ENCODE measurements at regions not wholly inside any gene's neighbourhood (a gene's known extent, or its start where the extent isn't known, plus 50 kb on each side); places are given as distances from the start of the nearest gene placed in this dataset.

DNA sequence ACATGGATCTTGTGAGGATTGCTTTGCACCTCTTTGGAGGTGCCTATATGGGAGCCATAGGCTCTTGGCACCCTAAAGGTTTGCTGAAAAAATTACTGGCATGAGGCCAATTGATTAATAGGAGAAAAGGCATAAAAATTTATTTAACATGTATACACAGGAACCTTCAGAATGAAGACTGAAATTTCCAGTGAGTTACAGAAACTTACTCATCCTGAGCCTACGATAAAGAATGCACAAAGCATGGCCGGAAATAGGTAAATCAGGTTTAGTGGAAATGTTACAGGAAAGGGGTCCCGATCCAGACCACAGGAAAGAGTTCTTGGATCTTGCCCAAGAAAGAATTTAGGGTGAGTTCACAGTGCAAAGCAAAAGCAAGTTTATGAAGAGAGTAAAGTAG lies 625.3 kb downstream of the MMUT start:
- no peaks in the 10 kb centered on the region for H3K27me3 ChIP-seq (ENCODE audit: control insufficient read depth in 1 of 2, insufficient read depth in 2 of 2, low read length in 1 of 2)
- H3K4me3 ChIP-seq (ENCODE audit: low read length in 2 of 2) = no peak overlapping the region
- H3K4me1 ChIP-seq (ENCODE audit: control insufficient read depth in 1 of 2, insufficient read depth in 2 of 2, low read length in 2 of 2) = no peaks in the 10 kb centered on the region
- no peaks in the 10 kb centered on the region for H3K36me3 ChIP-seq (ENCODE audit: control insufficient read depth in 1 of 2, insufficient read depth in 2 of 2, low read length in 1 of 2)
- 86% methylated on average over 3 of the region's 3 CpGs for WGBS, 2 donors
- H3K27ac ChIP-seq (ENCODE audit: low read depth in 1 of 2, low read length in 2 of 2) = no peak overlapping the region
- no peak for ATAC-seq (ENCODE audit: low FRiP score)
- intact Hi-C loops (cut with DNase I) = no loop called here
- DNase-seq = no peak
- peaks cover 3% of the 10 kb centered on the region for H3K9me3 ChIP-seq (ENCODE audit: control insufficient read depth, low read length)

DNA sequence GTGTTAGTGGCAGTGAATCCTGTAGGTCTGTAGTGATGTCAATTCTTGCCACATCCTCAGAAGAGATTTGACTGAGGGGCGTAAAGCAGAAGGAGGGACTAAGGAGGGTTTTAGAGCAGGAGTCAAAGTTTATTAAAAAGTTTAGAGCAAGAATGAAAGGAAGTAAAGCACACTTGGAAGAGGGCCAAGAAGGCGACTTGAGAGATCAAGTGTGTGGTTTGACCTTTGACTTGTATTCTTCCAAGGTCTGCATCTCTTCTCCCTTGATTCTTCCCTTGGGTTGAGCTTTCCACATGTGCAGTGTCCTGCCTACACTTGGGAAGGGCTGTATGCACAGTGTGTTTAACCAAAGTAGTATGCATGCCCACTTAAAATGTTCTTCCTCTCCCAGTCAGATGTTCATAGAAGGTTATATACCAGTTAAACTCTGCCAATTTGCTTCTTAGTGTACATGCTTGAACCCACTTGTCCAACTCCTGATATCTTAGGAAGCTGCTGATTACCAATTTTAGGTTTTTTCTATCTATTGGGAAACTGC lies 627.6 kb downstream of the MMUT start:
- WGBS, 2 donors = 50 to 55% methylated on average over 2 of the region's 2 CpGs
- no peak overlapping the region for H3K27ac ChIP-seq (ENCODE audit: low read depth in 1 of 2, low read length in 2 of 2)
- no peaks in the 10 kb centered on the region for H3K27me3 ChIP-seq (ENCODE audit: control insufficient read depth in 1 of 2, insufficient read depth in 2 of 2, low read length in 1 of 2)
- no peak for ATAC-seq (ENCODE audit: low FRiP score)
- intact Hi-C loops (cut with DNase I) = no loop called here
- no peaks in the 10 kb centered on the region for H3K9me3 ChIP-seq (ENCODE audit: control insufficient read depth, low read length)
- H3K36me3 ChIP-seq (ENCODE audit: control insufficient read depth in 1 of 2, insufficient read depth in 2 of 2, low read length in 1 of 2) = no peaks in the 10 kb centered on the region
- H3K4me1 ChIP-seq (ENCODE audit: control insufficient read depth in 1 of 2, insufficient read depth in 2 of 2, low read length in 2 of 2) = no peaks in the 10 kb centered on the region
- H3K4me3 ChIP-seq (ENCODE audit: low read length in 2 of 2) = no peak overlapping the region
- DNase-seq = no peak

DNA sequence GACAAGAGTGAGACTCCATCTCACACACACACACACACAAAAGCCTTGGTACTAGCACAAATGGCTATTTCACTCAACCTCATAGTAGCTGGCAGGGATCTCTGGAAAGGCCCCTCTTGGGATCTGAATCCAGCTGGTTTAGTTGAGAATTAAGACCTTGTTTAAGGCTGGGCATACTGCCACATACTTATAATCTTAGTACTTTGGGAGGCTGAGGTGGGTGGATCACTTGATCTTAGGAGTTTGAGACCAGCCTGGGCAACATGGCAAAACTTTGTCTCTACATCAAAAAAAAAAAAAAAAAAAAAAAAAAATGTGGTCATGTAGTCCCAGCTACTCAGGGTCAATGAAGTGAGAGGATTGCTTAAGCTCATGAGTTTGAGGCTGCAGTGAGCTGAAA lies 628.3 kb downstream of the MMUT start:
- H3K27ac ChIP-seq (ENCODE audit: low read depth in 1 of 2, low read length in 2 of 2) = no peak overlapping the region
- no peaks in the 10 kb centered on the region for H3K27me3 ChIP-seq (ENCODE audit: control insufficient read depth in 1 of 2, insufficient read depth in 2 of 2, low read length in 1 of 2)
- no peaks in the 10 kb centered on the region for H3K9me3 ChIP-seq (ENCODE audit: control insufficient read depth, low read length)
- DNase-seq (no peak), ATAC-seq (ENCODE audit: low FRiP score) (no peak)
- no peaks in the 10 kb centered on the region for H3K36me3 ChIP-seq (ENCODE audit: control insufficient read depth in 1 of 2, insufficient read depth in 2 of 2, low read length in 1 of 2)
- intact Hi-C loops (cut with DNase I) = no loop called here
- no peak overlapping the region for H3K4me3 ChIP-seq (ENCODE audit: low read length in 2 of 2)
- no peaks in the 10 kb centered on the region for H3K4me1 ChIP-seq (ENCODE audit: control insufficient read depth in 1 of 2, insufficient read depth in 2 of 2, low read length in 2 of 2)

DNA sequence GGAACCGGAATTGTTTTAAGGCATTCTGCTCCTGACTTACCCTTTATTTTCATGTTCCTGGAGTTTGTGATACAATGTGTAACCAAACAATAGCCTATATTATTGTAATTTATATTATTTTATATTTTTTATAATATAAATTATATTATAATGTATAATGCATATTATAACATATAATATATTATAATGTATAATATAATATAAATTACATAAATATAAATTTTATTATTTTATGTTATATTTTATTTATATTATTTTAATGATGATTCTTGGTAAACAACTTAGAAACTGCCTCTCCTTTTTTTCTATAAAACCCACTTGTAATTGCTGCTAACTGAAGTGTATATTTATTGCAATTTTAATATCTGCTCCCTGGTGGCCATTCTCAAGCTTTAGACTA lies 629.1 kb downstream of the MMUT start:
- Histone ChIP-seq H3K36me3 (ENCODE audit: control insufficient read depth in 1 of 2, insufficient read depth in 2 of 2, low read length in 1 of 2) (no peaks in the 10 kb centered on the region), H3K4me1 (ENCODE audit: control insufficient read depth in 1 of 2, insufficient read depth in 2 of 2, low read length in 2 of 2) (no peaks in the 10 kb centered on the region), H3K9me3 (ENCODE audit: control insufficient read depth, low read length) (no peaks in the 10 kb centered on the region), H3K4me3 (ENCODE audit: low read length in 2 of 2) (no peak overlapping the region), H3K27me3 (ENCODE audit: control insufficient read depth in 1 of 2, insufficient read depth in 2 of 2, low read length in 1 of 2) (no peaks in the 10 kb centered on the region), H3K27ac (ENCODE audit: low read depth in 1 of 2, low read length in 2 of 2) (no peak overlapping the region)
- DNase-seq = no peak
- ATAC-seq (ENCODE audit: low FRiP score) = no peak
- whole genome bisulfite sequencing, 2 donors = 91 to 95% methylated on average over 1 of the region's 1 CpG
- intact Hi-C loops (cut with DNase I) = no loop called here

DNA sequence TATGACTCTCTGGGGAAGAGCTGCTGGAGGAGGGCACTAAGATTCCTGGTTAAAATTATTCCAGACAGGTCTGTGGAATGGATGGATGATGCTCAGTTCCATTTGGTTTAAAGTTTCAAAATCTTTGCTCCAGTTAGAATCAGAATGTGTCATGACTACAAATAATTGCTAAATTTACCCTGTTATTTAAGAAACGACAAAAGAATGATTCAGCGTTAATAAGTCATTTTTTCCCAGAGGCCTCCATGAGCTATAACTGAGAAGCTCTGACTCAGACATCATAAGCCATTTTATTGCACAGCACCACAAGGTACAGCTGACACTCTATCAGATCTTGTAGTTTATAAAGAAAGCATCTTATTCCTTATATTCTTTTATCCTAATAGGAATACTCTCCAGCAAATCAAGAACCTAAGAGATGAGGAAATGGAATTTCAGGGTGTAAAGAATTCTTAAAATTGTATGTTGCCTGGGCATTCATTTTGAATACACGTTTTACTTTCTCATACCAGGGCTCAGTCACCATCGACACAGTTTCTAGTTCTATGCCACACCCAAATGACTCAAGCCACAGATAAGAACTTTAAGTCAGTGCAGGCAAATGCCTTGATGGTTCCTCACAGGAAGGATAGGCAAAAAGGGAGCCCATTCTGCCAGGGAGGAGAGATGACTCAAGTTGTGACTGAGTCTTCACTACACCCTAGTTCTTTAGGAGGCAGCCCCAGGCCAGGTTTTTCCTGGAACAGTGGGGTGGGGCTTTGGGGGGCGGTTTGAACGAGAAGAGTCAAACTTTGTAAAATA lies 636.0 kb downstream of the MMUT start:
- DNase-seq (peak; percentile 47 to 79), ATAC-seq (ENCODE audit: low FRiP score) (peak; percentile 88)
- Histone ChIP-seq H3K9me3 (ENCODE audit: control insufficient read depth, low read length) (no peaks in the 10 kb centered on the region), H3K27ac (ENCODE audit: low read depth in 1 of 2, low read length in 2 of 2) (peak overlapping the region; percentile 39 to 47), H3K4me1 (ENCODE audit: control insufficient read depth in 1 of 2, insufficient read depth in 2 of 2, low read length in 2 of 2) (peaks cover 0 to 4% of the 10 kb centered on the region in 2 donors), H3K36me3 (ENCODE audit: control insufficient read depth in 1 of 2, insufficient read depth in 2 of 2, low read length in 1 of 2) (no peaks in the 10 kb centered on the region), H3K4me3 (ENCODE audit: low read length in 2 of 2) (no peak overlapping the region), H3K27me3 (ENCODE audit: control insufficient read depth in 1 of 2, insufficient read depth in 2 of 2, low read length in 1 of 2) (no peaks in the 10 kb centered on the region)
- 15 to 18% methylated on average over 6 of the region's 6 CpGs for WGBS, 2 donors
- intact Hi-C loops (cut with DNase I) = loop anchor here in 1 of 2 donors (10.0 kb wide), 1 partner anchor 498 kb away; no protein-coding TSS in a partner anchor

DNA sequence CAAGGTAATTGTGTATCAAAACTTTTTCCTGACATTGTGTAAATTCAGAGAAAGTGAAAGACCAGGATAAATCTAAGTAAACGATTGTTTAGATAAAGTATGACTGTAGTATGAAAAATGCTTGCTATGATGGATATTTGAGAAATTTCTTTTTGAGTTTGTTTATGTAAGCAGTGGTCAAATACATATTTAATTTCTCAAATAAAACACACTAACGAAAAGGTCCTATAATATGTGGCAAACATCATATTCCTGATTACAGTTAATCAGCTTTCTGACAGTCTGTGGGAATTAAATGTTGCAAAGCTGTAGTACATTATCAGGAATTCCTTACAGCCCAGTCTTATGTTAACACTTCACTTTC lies 636.9 kb downstream of the MMUT start:
- Histone ChIP-seq H3K4me3 (ENCODE audit: low read length in 2 of 2) (no peak overlapping the region), H3K9me3 (ENCODE audit: control insufficient read depth, low read length) (no peaks in the 10 kb centered on the region), H3K36me3 (ENCODE audit: control insufficient read depth in 1 of 2, insufficient read depth in 2 of 2, low read length in 1 of 2) (no peaks in the 10 kb centered on the region), H3K27me3 (ENCODE audit: control insufficient read depth in 1 of 2, insufficient read depth in 2 of 2, low read length in 1 of 2) (no peaks in the 10 kb centered on the region), H3K27ac (ENCODE audit: low read depth in 1 of 2, low read length in 2 of 2) (no peak overlapping the region), H3K4me1 (ENCODE audit: control insufficient read depth in 1 of 2, insufficient read depth in 2 of 2, low read length in 2 of 2) (peaks cover 0 to 4% of the 10 kb centered on the region in 2 donors)
- ATAC-seq (ENCODE audit: low FRiP score) (no peak), DNase-seq (no peak)
- WGBS, 2 donors = 10% methylated on average over 2 of the region's 2 CpGs
- intact Hi-C loops (cut with DNase I) = loop anchor here in 1 of 2 donors (10.0 kb wide), 1 partner anchor 499 kb away; no protein-coding TSS in a partner anchor

DNA sequence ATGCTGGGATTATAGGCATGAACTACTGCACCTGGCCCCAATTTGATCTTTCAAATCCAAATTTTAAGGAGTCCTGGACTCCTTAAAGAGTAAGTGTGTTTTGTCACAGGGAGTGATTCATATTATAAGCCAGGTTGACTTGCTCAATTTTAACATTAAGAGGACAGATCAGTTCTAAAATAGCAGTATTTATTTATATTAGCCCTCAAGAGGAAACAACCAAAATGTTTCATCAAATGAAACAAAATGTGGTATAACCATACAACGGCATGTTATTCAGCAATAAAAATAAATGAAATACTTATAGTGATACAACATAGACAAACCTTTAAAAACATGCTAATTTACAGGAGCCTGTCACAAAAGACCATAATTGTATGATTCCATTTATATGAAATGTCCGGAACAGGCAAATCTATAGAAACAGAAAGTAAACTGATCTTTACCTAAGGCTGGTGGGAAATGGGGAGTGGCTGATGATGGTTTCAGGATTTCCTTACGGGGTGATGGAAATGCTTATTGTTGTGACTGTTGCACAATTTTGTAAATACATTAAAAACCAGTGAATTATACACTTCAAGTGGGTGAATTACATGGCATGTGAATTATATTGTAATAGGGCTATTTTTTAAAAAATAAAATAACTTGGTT lies 637.4 kb downstream of the MMUT start:
- Histone ChIP-seq H3K9me3 (ENCODE audit: control insufficient read depth, low read length) (no peaks in the 10 kb centered on the region), H3K27me3 (ENCODE audit: control insufficient read depth in 1 of 2, insufficient read depth in 2 of 2, low read length in 1 of 2) (no peaks in the 10 kb centered on the region), H3K4me3 (ENCODE audit: low read length in 2 of 2) (no peak overlapping the region), H3K27ac (ENCODE audit: low read depth in 1 of 2, low read length in 2 of 2) (no peak overlapping the region), H3K36me3 (ENCODE audit: control insufficient read depth in 1 of 2, insufficient read depth in 2 of 2, low read length in 1 of 2) (no peaks in the 10 kb centered on the region), H3K4me1 (ENCODE audit: control insufficient read depth in 1 of 2, insufficient read depth in 2 of 2, low read length in 2 of 2) (peaks cover 0 to 4% of the 10 kb centered on the region in 2 donors)
- DNase-seq (no peak), ATAC-seq (ENCODE audit: low FRiP score) (no peak)
- intact Hi-C loops (cut with DNase I) = loop anchor here in 1 of 2 donors (10.0 kb wide), 1 partner anchor 499 kb away; no protein-coding TSS in a partner anchor
- WGBS, 2 donors = 28 to 35% methylated on average over 3 of the region's 3 CpGs

DNA sequence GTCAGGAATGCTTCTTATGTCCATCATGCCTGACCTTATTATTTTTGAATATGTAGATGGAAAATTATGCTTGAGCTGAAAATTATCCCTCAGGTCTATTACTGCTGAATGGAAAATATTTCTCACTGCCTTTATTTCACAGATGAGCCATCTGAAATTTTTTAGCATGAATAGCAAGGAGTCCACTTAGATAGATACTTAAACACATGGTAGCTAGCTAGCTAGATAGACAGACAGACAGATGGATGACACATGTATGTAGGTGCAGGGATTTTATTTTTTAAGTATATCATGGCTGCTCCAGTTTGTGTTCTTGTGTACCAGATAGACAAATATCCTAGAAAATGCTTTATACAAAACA lies 645.0 kb downstream of the MMUT start:
- H3K36me3 ChIP-seq (ENCODE audit: control insufficient read depth in 1 of 2, insufficient read depth in 2 of 2, low read length in 1 of 2) = no peaks in the 10 kb centered on the region
- H3K27ac ChIP-seq (ENCODE audit: low read depth in 1 of 2, low read length in 2 of 2) = no peak overlapping the region
- no peaks in the 10 kb centered on the region for H3K4me1 ChIP-seq (ENCODE audit: control insufficient read depth in 1 of 2, insufficient read depth in 2 of 2, low read length in 2 of 2)
- intact Hi-C loops (cut with DNase I) = no loop called here
- no peak overlapping the region for H3K4me3 ChIP-seq (ENCODE audit: low read length in 2 of 2)
- no peaks in the 10 kb centered on the region for H3K9me3 ChIP-seq (ENCODE audit: control insufficient read depth, low read length)
- no peak for ATAC-seq (ENCODE audit: low FRiP score)
- no peaks in the 10 kb centered on the region for H3K27me3 ChIP-seq (ENCODE audit: control insufficient read depth in 1 of 2, insufficient read depth in 2 of 2, low read length in 1 of 2)
- DNase-seq = no peak
